CD8-positive, alpha-beta memory T cell (primary cell): ENCODE measurements at regions not wholly inside any gene's neighbourhood (a gene's known extent, or its start where the extent isn't known, plus 50 kb on each side); places are given as distances from the start of the nearest gene placed in this dataset.

ENCODE experiments used
- CTCF ChIA-PET: fragments of 350-600 bp; sonication (Branson Sonifier 250); formaldehyde crosslinking; loops from one replicate; lab custom pipeline; 2021; ENCODE audit warnings: antibody characterized with exemption; lab: Charles Lee
- POLR2A ChIA-PET: fragments of 350-600 bp; sonication (Branson Sonifier 250); formaldehyde crosslinking; loops from one replicate; lab custom pipeline; 2021; ENCODE audit warnings: antibody characterized with exemption; lab: Charles Lee
- DNase-seq, 5 donors: peaks; one replicate each; pipeline versions ENCODE4 v3.0.0 to v3.0.0-alpha.2; 2020 to 2022; ENCODE audit warnings: mixed read lengths in 1 of 5
- H3K27ac ChIP-seq: one replicate; pipeline ENCODE4 v1.7.0; 2013; ENCODE audit warnings: low read depth, mild to moderate bottlenecking, low read length, moderate library complexity
- H3K27me3 ChIP-seq: 2 replicates; pipeline ENCODE4 v1.7.0; 2013; ENCODE audit warnings: low read length, mild to moderate bottlenecking; ENCODE audit not compliant: insufficient read depth, poor library complexity, severe bottlenecking
- H3K36me3 ChIP-seq: 2 replicates; pipeline ENCODE4 v1.7.0; 2013; ENCODE audit warnings: mild to moderate bottlenecking, low read length, moderate library complexity; ENCODE audit not compliant: insufficient read depth
- H3K4me1 ChIP-seq: 2 replicates; pipeline ENCODE4 v1.7.0; 2013; ENCODE audit warnings: mild to moderate bottlenecking, low read length, moderate library complexity; ENCODE audit not compliant: insufficient read depth
- H3K4me3 ChIP-seq: 2 replicates; pipeline ENCODE4 v1.7.0; 2013; ENCODE audit warnings: mild to moderate bottlenecking, low read length
- H3K9me3 ChIP-seq: 2 replicates; pipeline ENCODE4 v1.7.0; 2013; ENCODE audit warnings: mild to moderate bottlenecking, low read length
- H3K27ac Mint-ChIP-seq, 8 donors: one replicate each; pipeline ENCODE4 v1.8.0; 2020 to 2021; ENCODE audit warnings: mixed read lengths in 8 of 8, mild to moderate bottlenecking in 6 of 8, inconsistent platforms in 3 of 8, moderate library complexity in 3 of 8
- H3K27me3 Mint-ChIP-seq, 2 donors: one replicate each; pipeline ENCODE4 v1.8.0; 2020 to 2021; ENCODE audit warnings: mixed read lengths in 2 of 2, mild to moderate bottlenecking in 1 of 2, moderate library complexity in 1 of 2
- H3K36me3 Mint-ChIP-seq, 3 donors: one replicate each; pipeline ENCODE4 v1.8.0; 2020 to 2021; ENCODE audit warnings: mixed read lengths in 3 of 3, inconsistent platforms in 1 of 3, mild to moderate bottlenecking in 1 of 3
- H3K4me1 Mint-ChIP-seq, 3 donors: one replicate each; pipeline ENCODE4 v1.8.0; 2020 to 2021; ENCODE audit warnings: mixed read lengths in 3 of 3, inconsistent platforms in 1 of 3, mild to moderate bottlenecking in 1 of 3
- H3K4me3 Mint-ChIP-seq, 7 donors: one replicate each; pipeline ENCODE4 v1.8.0; 2020 to 2021; ENCODE audit warnings: mixed read lengths in 7 of 7, mild to moderate bottlenecking in 6 of 7, moderate library complexity in 4 of 7, inconsistent platforms in 2 of 7
- H3K9me3 Mint-ChIP-seq, 5 donors: one replicate each; pipeline ENCODE4 v1.8.0; 2020 to 2022; ENCODE audit warnings: mixed read lengths in 5 of 5, mild to moderate bottlenecking in 3 of 5, moderate library complexity in 2 of 5, inconsistent platforms in 1 of 5

DNA sequence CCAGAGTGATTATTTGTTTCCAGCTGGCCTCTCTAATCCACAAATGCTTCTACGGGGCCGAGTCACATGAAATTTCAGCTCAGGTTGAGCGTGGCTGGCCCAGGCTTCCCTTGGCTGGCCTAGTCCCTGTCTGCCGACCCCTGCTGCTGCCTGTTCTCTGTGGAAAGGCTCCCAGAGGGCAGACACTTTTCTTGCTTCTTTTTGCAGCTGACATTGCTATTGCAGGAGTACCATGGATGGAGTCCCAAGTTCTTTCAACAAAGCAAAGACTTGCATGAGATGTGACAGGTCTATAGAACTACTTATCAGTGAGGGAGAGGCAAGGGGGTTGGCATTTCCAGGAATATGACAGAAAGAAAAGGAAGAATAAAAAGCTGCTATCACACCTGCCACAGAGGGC is 287.4 kb upstream of the ARRDC3 start:
- Histone ChIP-seq H3K27ac (no peak overlapping the region), H3K27me3 (no peaks in the 10 kb centered on the region), H3K4me1 (no peaks in the 10 kb centered on the region), H3K36me3 (no peaks in the 10 kb centered on the region), H3K4me3 (no peak overlapping the region), H3K9me3 (no peaks in the 10 kb centered on the region)
- no peaks in the 10 kb centered on the region for H3K27me3 Mint-ChIP-seq
- no peak overlapping the region for H3K4me3 Mint-ChIP-seq
- DNase-seq, result no peak
- no peaks in the 10 kb centered on the region for H3K4me1 Mint-ChIP-seq
- peaks cover 0 to 3% (median 2%) of the 10 kb centered on the region in 5 donors for H3K9me3 Mint-ChIP-seq
- CTCF ChIA-PET, result no interaction called here
- POLR2A ChIA-PET, result no interaction called here
- H3K36me3 Mint-ChIP-seq, result no peaks in the 10 kb centered on the region
- H3K27ac Mint-ChIP-seq, result no peak overlapping the region

DNA sequence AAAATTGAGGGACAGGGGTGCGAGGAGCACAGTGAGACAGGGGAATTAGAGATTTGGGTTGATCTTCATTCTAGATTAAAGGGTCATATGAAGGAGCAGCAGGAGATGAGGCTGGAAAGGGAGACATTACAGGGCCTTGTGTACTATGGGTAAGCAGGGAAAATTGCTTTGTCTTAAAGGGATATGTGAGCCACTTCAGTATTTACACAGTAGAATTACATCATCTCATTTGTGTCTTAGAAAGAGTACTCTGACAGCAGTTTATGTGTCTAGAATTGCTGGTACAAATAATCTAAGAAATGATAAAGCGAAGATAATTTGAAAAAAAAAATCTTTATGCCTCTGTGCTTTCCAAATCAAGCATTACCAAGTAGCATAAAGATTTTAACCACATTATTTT is 287.0 kb upstream of the ARRDC3 start:
- CTCF ChIA-PET, result no interaction called here
- no peak overlapping the region for H3K4me3 Mint-ChIP-seq
- Histone ChIP-seq H3K4me3 (no peak overlapping the region), H3K27me3 (no peaks in the 10 kb centered on the region), H3K9me3 (no peaks in the 10 kb centered on the region), H3K4me1 (no peaks in the 10 kb centered on the region), H3K27ac (no peak overlapping the region), H3K36me3 (no peaks in the 10 kb centered on the region)
- H3K36me3 Mint-ChIP-seq, result no peaks in the 10 kb centered on the region
- POLR2A ChIA-PET, result no interaction called here
- H3K27ac Mint-ChIP-seq, result no peak overlapping the region
- DNase-seq, result no peak
- H3K9me3 Mint-ChIP-seq, result peaks cover 0 to 3% (median 2%) of the 10 kb centered on the region in 5 donors
- no peaks in the 10 kb centered on the region for H3K4me1 Mint-ChIP-seq
- H3K27me3 Mint-ChIP-seq, result no peaks in the 10 kb centered on the region

DNA sequence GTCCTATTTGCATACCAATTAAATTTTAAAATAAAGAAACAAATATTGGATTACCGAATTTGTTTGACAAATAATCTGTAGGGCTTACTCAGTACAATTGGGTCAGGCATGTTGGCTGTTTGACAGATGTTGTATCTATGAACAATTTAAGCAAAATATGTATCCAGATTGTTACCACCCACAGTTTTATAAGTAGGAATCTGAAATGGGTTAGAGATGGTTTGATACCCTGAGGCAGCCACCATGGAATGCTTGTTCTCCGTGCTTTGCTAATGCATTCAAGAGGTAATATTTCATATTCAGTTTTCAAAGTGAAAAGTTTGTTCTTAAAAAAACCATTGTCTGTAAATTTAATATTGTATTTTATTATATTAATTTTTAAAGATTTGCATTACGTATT is 285.1 kb upstream of the ARRDC3 start:
- no peaks in the 10 kb centered on the region for H3K36me3 ChIP-seq
- H3K4me3 Mint-ChIP-seq, result no peak overlapping the region
- H3K9me3 ChIP-seq, result no peaks in the 10 kb centered on the region
- no peaks in the 10 kb centered on the region for H3K27me3 Mint-ChIP-seq
- no peak overlapping the region for H3K27ac ChIP-seq
- POLR2A ChIA-PET, result no interaction called here
- no peaks in the 10 kb centered on the region for H3K4me1 Mint-ChIP-seq
- no peak overlapping the region for H3K27ac Mint-ChIP-seq
- DNase-seq, result no peak
- no peaks in the 10 kb centered on the region for H3K4me1 ChIP-seq
- CTCF ChIA-PET, result no interaction called here
- H3K27me3 ChIP-seq, result no peaks in the 10 kb centered on the region
- no peak overlapping the region for H3K4me3 ChIP-seq
- no peaks in the 10 kb centered on the region for H3K36me3 Mint-ChIP-seq
- peaks cover 0 to 3% (median 2%) of the 10 kb centered on the region in 5 donors for H3K9me3 Mint-ChIP-seq

DNA sequence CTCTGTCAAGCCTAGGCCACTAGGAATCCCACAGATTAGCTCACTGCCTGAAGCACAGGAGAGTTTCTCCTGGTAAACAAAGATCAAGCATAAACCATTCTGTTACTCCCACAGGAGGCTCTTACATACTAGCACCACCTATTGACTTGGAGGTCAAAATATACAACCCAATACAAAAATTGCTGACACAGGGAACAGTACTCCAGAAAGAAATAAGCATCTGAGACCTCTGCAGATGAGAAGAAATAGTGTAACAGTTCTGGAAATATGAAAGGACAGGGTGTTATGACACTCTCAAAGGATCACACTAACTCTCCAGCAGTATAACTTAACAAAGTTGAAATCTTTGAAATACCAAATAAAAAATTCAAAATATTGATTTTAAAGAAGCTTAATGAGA is 269.6 kb upstream of the ARRDC3 start:
- no peak overlapping the region for H3K27ac ChIP-seq
- CTCF ChIA-PET, result interaction anchor here (1.0 kb wide), 1 partner anchor 11 kb away, joined by 5 read pairs; no protein-coding TSS in a partner anchor
- POLR2A ChIA-PET, result no interaction called here
- H3K27ac Mint-ChIP-seq, result no peak overlapping the region
- peaks cover 7 to 36% (median 31%) of the 10 kb centered on the region in 5 donors for H3K9me3 Mint-ChIP-seq
- DNase-seq, result no peak
- H3K27me3 ChIP-seq, result no peaks in the 10 kb centered on the region
- no peaks in the 10 kb centered on the region for H3K4me1 Mint-ChIP-seq
- H3K36me3 Mint-ChIP-seq, result no peaks in the 10 kb centered on the region
- H3K4me1 ChIP-seq, result no peaks in the 10 kb centered on the region
- H3K9me3 ChIP-seq, result peaks cover 4% of the 10 kb centered on the region
- peaks cover 0 to 5% of the 10 kb centered on the region in 2 donors for H3K27me3 Mint-ChIP-seq
- no peaks in the 10 kb centered on the region for H3K36me3 ChIP-seq
- H3K4me3 Mint-ChIP-seq, result no peak overlapping the region
- no peak overlapping the region for H3K4me3 ChIP-seq

DNA sequence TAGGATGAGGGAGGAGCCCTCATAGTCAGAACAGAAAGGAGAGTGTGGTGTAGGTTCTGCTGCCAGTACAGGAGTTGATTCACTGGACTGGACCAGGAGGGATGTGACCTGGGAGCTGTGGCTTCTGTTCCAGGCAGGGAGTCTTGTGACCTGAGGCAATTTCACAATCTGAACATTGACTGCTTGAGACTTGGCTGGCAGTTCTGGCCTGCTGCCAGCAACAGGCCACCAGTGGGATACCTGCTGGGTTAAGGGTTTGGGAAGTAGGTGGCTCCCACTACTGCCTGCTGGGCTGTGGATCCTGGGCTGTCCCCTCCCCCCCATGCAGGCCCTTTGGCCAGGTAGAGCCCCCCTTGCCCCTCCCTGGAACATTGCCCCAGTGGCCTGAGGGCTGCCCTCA is 268.6 kb upstream of the ARRDC3 start:
- Histone ChIP-seq H3K4me3 (no peak overlapping the region), H3K9me3 (peaks cover 4% of the 10 kb centered on the region), H3K27ac (no peak overlapping the region), H3K36me3 (no peaks in the 10 kb centered on the region), H3K27me3 (no peaks in the 10 kb centered on the region), H3K4me1 (no peaks in the 10 kb centered on the region)
- H3K27ac Mint-ChIP-seq, result no peak overlapping the region
- H3K4me3 Mint-ChIP-seq, result no peak overlapping the region
- no peaks in the 10 kb centered on the region for H3K36me3 Mint-ChIP-seq
- ChIA-PET CTCF (no interaction called here), POLR2A (no interaction called here)
- no peaks in the 10 kb centered on the region for H3K4me1 Mint-ChIP-seq
- H3K27me3 Mint-ChIP-seq, result peaks cover 0 to 5% of the 10 kb centered on the region in 2 donors
- DNase-seq, result no peak
- peaks cover 5 to 27% (median 23%) of the 10 kb centered on the region in 5 donors for H3K9me3 Mint-ChIP-seq

DNA sequence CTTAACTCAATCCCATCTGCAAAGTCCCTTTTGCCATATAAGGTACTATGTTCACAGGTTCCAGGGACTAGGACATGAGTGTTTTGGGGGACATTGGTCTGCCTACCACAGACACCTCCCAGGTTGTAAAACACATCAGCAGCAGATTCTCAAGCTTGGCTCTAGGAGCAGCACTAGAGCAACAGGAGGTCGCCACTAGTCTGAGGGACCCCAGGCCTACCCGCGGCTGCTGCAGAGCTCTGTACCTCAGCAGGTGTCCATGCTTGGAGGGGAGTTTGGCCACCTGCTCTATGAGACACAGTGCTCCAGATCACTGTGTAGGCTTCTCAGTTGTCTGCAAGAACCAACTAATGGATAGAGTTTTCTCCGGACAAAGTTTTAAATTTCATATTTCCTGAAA is 262.2 kb upstream of the ARRDC3 start:
- no peaks in the 10 kb centered on the region for H3K9me3 ChIP-seq
- Mint-ChIP-seq H3K27me3 (peaks cover 0 to 3% of the 10 kb centered on the region in 2 donors), H3K9me3 (peaks cover 0 to 5% (median 2%) of the 10 kb centered on the region in 5 donors), H3K4me1 (peaks cover 0 to 1% (median 0%) of the 10 kb centered on the region in 3 donors), H3K4me3 (no peak overlapping the region), H3K27ac (peak overlapping the region in 1 of 8 donors; percentile 55), H3K36me3 (no peaks in the 10 kb centered on the region)
- H3K4me1 ChIP-seq, result no peaks in the 10 kb centered on the region
- DNase-seq, result no peak
- POLR2A ChIA-PET, result no interaction called here
- H3K27ac ChIP-seq, result no peak overlapping the region
- H3K4me3 ChIP-seq, result no peak overlapping the region
- CTCF ChIA-PET, result no interaction called here
- H3K27me3 ChIP-seq, result no peaks in the 10 kb centered on the region
- H3K36me3 ChIP-seq, result no peaks in the 10 kb centered on the region

DNA sequence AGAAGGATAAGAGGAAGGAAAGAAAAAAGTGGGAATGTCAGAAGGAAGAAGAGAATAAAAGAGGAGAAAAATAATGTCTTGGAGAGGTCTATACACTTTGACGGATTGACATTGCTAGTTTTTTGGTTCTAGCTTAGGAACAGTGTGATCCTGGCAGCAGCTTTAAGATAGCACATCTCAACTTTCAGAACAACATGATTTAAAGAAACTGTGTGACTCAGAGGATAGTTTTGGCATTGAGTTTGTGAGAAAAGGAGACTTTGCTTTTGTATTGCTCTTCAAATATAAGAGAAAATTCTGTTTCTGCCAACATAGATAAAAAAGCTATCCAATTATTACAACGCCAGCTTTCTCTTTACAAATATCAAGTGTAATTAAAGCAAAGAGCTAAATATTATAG is 260.7 kb upstream of the ARRDC3 start:
- no peak for DNase-seq
- no peaks in the 10 kb centered on the region for H3K36me3 Mint-ChIP-seq
- no peaks in the 10 kb centered on the region for H3K27me3 Mint-ChIP-seq
- H3K4me1 ChIP-seq, result no peaks in the 10 kb centered on the region
- peaks cover 0 to 2% (median 0%) of the 10 kb centered on the region in 5 donors for H3K9me3 Mint-ChIP-seq
- POLR2A ChIA-PET, result no interaction called here
- H3K27me3 ChIP-seq, result no peaks in the 10 kb centered on the region
- no peak overlapping the region for H3K4me3 ChIP-seq
- no peak overlapping the region for H3K4me3 Mint-ChIP-seq
- CTCF ChIA-PET, result no interaction called here
- no peaks in the 10 kb centered on the region for H3K9me3 ChIP-seq
- H3K27ac ChIP-seq, result no peak overlapping the region
- H3K4me1 Mint-ChIP-seq, result peaks cover 0 to 1% (median 0%) of the 10 kb centered on the region in 3 donors
- H3K36me3 ChIP-seq, result no peaks in the 10 kb centered on the region
- H3K27ac Mint-ChIP-seq, result no peak overlapping the region

DNA sequence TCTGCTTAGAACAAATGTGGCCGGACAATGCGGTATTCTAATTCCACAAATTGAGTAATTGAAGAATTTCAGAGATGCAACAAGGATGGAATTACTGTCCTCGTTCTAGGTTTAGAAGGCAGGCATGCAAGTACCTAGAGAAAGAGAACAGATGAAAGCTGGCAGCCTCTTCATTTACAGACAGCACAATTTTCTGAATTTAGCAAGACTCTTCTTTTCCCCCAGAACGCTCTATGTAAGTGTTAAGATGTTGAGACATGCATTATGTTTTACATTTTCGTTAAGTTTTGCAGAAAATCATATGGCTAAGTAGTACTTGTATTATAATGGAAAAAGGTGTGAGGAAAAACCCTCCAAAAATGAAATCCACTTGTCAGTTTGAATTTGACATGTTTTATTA is 259.5 kb upstream of the ARRDC3 start:
- CTCF ChIA-PET, result interaction anchor here (1.4 kb wide), 1 partner anchor 10 kb away, joined by 5 read pairs; no protein-coding TSS in a partner anchor
- H3K36me3 ChIP-seq, result no peaks in the 10 kb centered on the region

More for the DNA sequence above, 259.5 kb upstream of the ARRDC3 start:
- H3K4me1 ChIP-seq, result no peaks in the 10 kb centered on the region
- Mint-ChIP-seq H3K4me1 (peaks cover 0 to 1% (median 0%) of the 10 kb centered on the region in 3 donors), H3K9me3 (no peaks in the 10 kb centered on the region), H3K27me3 (no peaks in the 10 kb centered on the region), H3K27ac (no peak overlapping the region), H3K4me3 (no peak overlapping the region), H3K36me3 (no peaks in the 10 kb centered on the region)
- no peaks in the 10 kb centered on the region for H3K27me3 ChIP-seq
- no peak overlapping the region for H3K27ac ChIP-seq
- no peak overlapping the region for H3K4me3 ChIP-seq
- POLR2A ChIA-PET, result no interaction called here
- H3K9me3 ChIP-seq, result no peaks in the 10 kb centered on the region
- no peak for DNase-seq
